Neural cell (in vitro differentiated cells): ENCODE measurements at regions not wholly inside any gene's neighbourhood (a gene's known extent, or its start where the extent isn't known, plus 50 kb on each side); places are given as distances from the start of the nearest gene placed in this dataset.

Experiments used
- H2AFZ ChIP-seq: fragments of 200-600, 300-800 bp; sonication (generic), shearing (Covaris generic); 2 replicates; pipeline ENCODE4 v1.6.0; 2014; ENCODE audit warnings: low read depth, mild to moderate bottlenecking, antibody characterized with exemption, low read length, moderate library complexity
- H3F3A ChIP-seq: fragments of 200-600 bp; shearing (Covaris generic); 2 replicates; pipeline ENCODE4 v1.6.1; 2016; ENCODE audit warnings: mild to moderate bottlenecking, moderate library complexity, mixed read lengths, antibody characterized with exemption, low read length; ENCODE audit not compliant: insufficient read depth, poor library complexity, severe bottlenecking
- H3K27ac ChIP-seq: fragments of 200-600, 300-800 bp; sonication (generic), shearing (Covaris generic); 2 replicates; pipeline ENCODE4 v1.5.1; 2014; ENCODE audit warnings: mild to moderate bottlenecking, low read length, moderate library complexity
- H3K27me3 ChIP-seq: fragments of 300-800, 200-600 bp; sonication (generic), shearing (Covaris generic); 2 replicates; pipeline ENCODE4 v1.6.0; 2014; ENCODE audit warnings: mild to moderate bottlenecking, low read depth, low read length, moderate library complexity; ENCODE audit not compliant: insufficient read depth
- H3K36me3 ChIP-seq: fragments of 300-800, 200-600 bp; sonication (generic), shearing (Covaris generic); 2 replicates; pipeline ENCODE4 v1.5.1; 2014; ENCODE audit warnings: mild to moderate bottlenecking, antibody characterized with exemption, low read length, moderate library complexity; ENCODE audit not compliant: insufficient read depth
- H3K4me2 ChIP-seq: fragments of 300-800, 200-600 bp; sonication (generic), shearing (Covaris generic); 2 replicates; pipeline ENCODE4 v1.6.0; 2014; ENCODE audit warnings: mild to moderate bottlenecking, low read length
- H3K4me3 ChIP-seq: fragments of 300-800, 200-600 bp; sonication (generic), shearing (Covaris generic); 2 replicates; pipeline ENCODE4 v1.5.1; 2014; ENCODE audit warnings: mild to moderate bottlenecking, low read length, moderate library complexity
- H3K79me2 ChIP-seq: fragments of 200-600 bp; shearing (Covaris generic); replicated peaks from 2 replicates; pipeline ENCODE4 v1.6.0; 2014; ENCODE audit warnings: mild to moderate bottlenecking, low read length, moderate library complexity; ENCODE audit not compliant: insufficient read depth
- H3K9ac ChIP-seq: fragments of 300-800, 200-600 bp; sonication (generic), shearing (Covaris generic); 2 replicates; pipeline ENCODE4 v1.6.1; 2016; ENCODE audit warnings: mild to moderate bottlenecking, low read length, mixed read lengths
- H3K9me2 ChIP-seq: fragments of 200-600 bp; shearing (Covaris generic); 2 replicates; pipeline ENCODE4 v1.6.1; 2016; ENCODE audit warnings: mild to moderate bottlenecking, low read length, mixed read lengths; ENCODE audit not compliant: insufficient read depth
- H3K9me3 ChIP-seq: fragments of 200-600, 300-800 bp; sonication (generic), shearing (Covaris generic); 2 replicates; pipeline ENCODE4 v1.6.1; 2016; ENCODE audit warnings: mild to moderate bottlenecking, mixed run types, low read length, moderate library complexity, mixed read lengths
- H4K20me1 ChIP-seq: fragments of 200-600 bp; shearing (Covaris generic); 2 replicates; pipeline ENCODE4 v1.6.1; 2016; ENCODE audit warnings: mild to moderate bottlenecking, mixed run types; ENCODE audit not compliant: insufficient read depth
- CTCF ChIP-seq: fragments of 450-650 bp; IDR thresholded peaks from 2 replicates; pipeline ENCODE4 v1.5.1; 2014; ENCODE audit warnings: antibody characterized with exemption, mild to moderate bottlenecking, moderate library complexity; ENCODE audit not compliant: poor library complexity, severe bottlenecking
- EP300 ChIP-seq: fragments of 450-650 bp; conservative IDR thresholded peaks from 2 replicates; pipeline ENCODE4 v1.6.1; 2014; ENCODE audit warnings: antibody characterized with exemption, mild to moderate bottlenecking, moderate library complexity; ENCODE audit not compliant: poor library complexity, severe bottlenecking
- EZH2 ChIP-seq: fragments of 200-600, 300-800 bp; shearing (Covaris generic), sonication (generic); IDR thresholded peaks from 2 replicates; pipeline ENCODE4 v1.6.1; 2014; ENCODE audit warnings: antibody characterized with exemption, low read length, borderline replicate concordance, mild to moderate bottlenecking; ENCODE audit not compliant: insufficient read depth, poor library complexity, severe bottlenecking
- MXI1 ChIP-seq: fragments of 450-650 bp; conservative IDR thresholded peaks from 2 replicates; pipeline ENCODE4 v1.6.1; 2014; ENCODE audit warnings: antibody characterized with exemption, mild to moderate bottlenecking; ENCODE audit not compliant: poor library complexity, severe bottlenecking
- POLR2AphosphoS5 ChIP-seq: IDR thresholded peaks from 2 replicates; pipeline ENCODE4 v1.6.1; 2012
- RAD21 ChIP-seq: fragments of 450-650 bp; conservative IDR thresholded peaks from 2 replicates; pipeline ENCODE4 v1.6.1; 2014; ENCODE audit warnings: antibody characterized with exemption, mild to moderate bottlenecking, moderate library complexity
- REST ChIP-seq: IDR thresholded peaks from 2 replicates; pipeline ENCODE4 v1.6.1; 2012; ENCODE audit warnings: borderline replicate concordance
- SMC3 ChIP-seq: fragments of 450-650 bp; conservative IDR thresholded peaks from 2 replicates; pipeline ENCODE4 v1.6.1; 2014; ENCODE audit warnings: antibody characterized with exemption, mild to moderate bottlenecking, moderate library complexity; ENCODE audit not compliant: poor library complexity
- TAF1 ChIP-seq: IDR thresholded peaks from 2 replicates; pipeline ENCODE4 v1.6.1; 2012; ENCODE audit warnings: low read depth

GRCh38 chr21:19937619-19938018 is 1060.6 kb upstream of the NCAM2 start:
- Histone ChIP-seq H3K27ac (no peak overlapping the region), H3K36me3 (no peaks in the 10 kb centered on the region), H3K4me3 (no peak overlapping the region), H3K27me3 (no peaks in the 10 kb centered on the region), H3K79me2 (no peaks in the 10 kb centered on the region), H3K9me2 (no peaks in the 10 kb centered on the region), H3K9ac (no peak overlapping the region), H3K9me3 (no peaks in the 10 kb centered on the region), H3F3A (no peaks in the 10 kb centered on the region), H2AFZ (no peak overlapping the region), H3K4me2 (no peak overlapping the region), H4K20me1 (no peaks in the 10 kb centered on the region)
- no peak for TF ChIP-seq REST
- no peak for TF ChIP-seq POLR2AphosphoS5
- no peak for TF ChIP-seq SMC3
- TF ChIP-seq RAD21 = no peak
- TF ChIP-seq EP300 = no peak
- TF ChIP-seq CTCF = no peak
- TF ChIP-seq TAF1 = no peak
- no peak for TF ChIP-seq MXI1
- TF ChIP-seq EZH2 = no peak

- Histone ChIP-seq H3K9ac (no peak overlapping the region), H3K4me3 (no peak overlapping the region), H3K79me2 (no peaks in the 10 kb centered on the region), H3K9me3 (no peaks in the 10 kb centered on the region), H3K4me2 (no peak overlapping the region), H3K36me3 (no peaks in the 10 kb centered on the region), H4K20me1 (no peaks in the 10 kb centered on the region), H3K27ac (no peak overlapping the region), H3K9me2 (no peaks in the 10 kb centered on the region), H2AFZ (no peak overlapping the region), H3F3A (no peaks in the 10 kb centered on the region), H3K27me3 (no peaks in the 10 kb centered on the region)
- TF ChIP-seq POLR2AphosphoS5 = no peak
- TF ChIP-seq RAD21 = no peak
- no peak for TF ChIP-seq MXI1
- TF ChIP-seq EP300 = no peak
- no peak for TF ChIP-seq TAF1
- TF ChIP-seq EZH2 = no peak
- no peak for TF ChIP-seq REST
- no peak for TF ChIP-seq CTCF
These were observed 1056.6 kb upstream of the NCAM2 start for GRCh38 chr21:19941626-19942025.
